HG02938 (cell line): ENCODE measurements at regions not wholly inside any gene's neighbourhood (a gene's known extent, or its start where the extent isn't known, plus 50 kb on each side); places are given as distances from the start of the nearest gene placed in this dataset.

Source experiments
- ATAC-seq: cut with Tn5 transposase; IDR thresholded peaks from one replicate; pipeline ENCODE4 v1.9.1; 2021; ENCODE audit warnings: mild to moderate bottlenecking, moderate library complexity; ENCODE audit not compliant: unreplicated experiment

- no peak for ATAC-seq
Measured at GRCh38 chr17:77481476-77482374, 341.0 kb downstream of the SEC14L1 start.

- no peak for ATAC-seq
Measured at GRCh38 chr17:77482375-77483127, 341.8 kb downstream of the SEC14L1 start.

GRCh38 chr17:77483128-77483598 lies 342.4 kb downstream of the SEC14L1 start:
- ATAC-seq, result no peak

- ATAC-seq, result no peak
Measured at GRCh38 chr17:77484111-77484510, 343.3 kb downstream of the SEC14L1 start.

- ATAC-seq, result no peak
Measured at GRCh38 chr17:77485089-77485833, 344.5 kb downstream of the SEC14L1 start.

- ATAC-seq, result no peak
Measured at GRCh38 chr17:77487211-77487629, 346.5 kb downstream of the SEC14L1 start.

GRCh38 chr17:77487677-77488530 lies 347.1 kb downstream of the SEC14L1 start:
- ATAC-seq, result no peak

- no peak for ATAC-seq
Measured at GRCh38 chr17:77488531-77489238, 347.9 kb downstream of the SEC14L1 start.

- no peak for ATAC-seq
Measured at GRCh38 chr17:77489239-77489892, 348.6 kb downstream of the SEC14L1 start.

- no peak for ATAC-seq
Measured at GRCh38 chr17:77489893-77490255, 349.1 kb downstream of the SEC14L1 start.

GRCh38 chr17:77490361-77491183 lies 349.8 kb downstream of the SEC14L1 start:
- no peak for ATAC-seq

- ATAC-seq, result no peak
Measured at GRCh38 chr17:77491921-77492445, 351.2 kb downstream of the SEC14L1 start.

- no peak for ATAC-seq
Measured at GRCh38 chr17:77492446-77493237, 351.9 kb downstream of the SEC14L1 start.

- no peak for ATAC-seq
Measured at GRCh38 chr17:77493238-77493820, 352.6 kb downstream of the SEC14L1 start.

- ATAC-seq, result no peak
Measured at GRCh38 chr17:77493901-77494663, 353.3 kb downstream of the SEC14L1 start.
